ENCODE measurements at regions not wholly inside any gene's neighbourhood (a gene's known extent, or its start where the extent isn't known, plus 50 kb on each side); places are given as distances from the start of the nearest gene placed in this dataset.

- CTCF ChIA-PET: interaction anchor here (1.0 kb wide), 1 partner anchor 10 kb away, joined by 3 read pairs; no protein-coding TSS in a partner anchor
These were observed 133.8 kb upstream of the AKR1E2 start for GRCh38 chr10:4692206-4692605.

DNA sequence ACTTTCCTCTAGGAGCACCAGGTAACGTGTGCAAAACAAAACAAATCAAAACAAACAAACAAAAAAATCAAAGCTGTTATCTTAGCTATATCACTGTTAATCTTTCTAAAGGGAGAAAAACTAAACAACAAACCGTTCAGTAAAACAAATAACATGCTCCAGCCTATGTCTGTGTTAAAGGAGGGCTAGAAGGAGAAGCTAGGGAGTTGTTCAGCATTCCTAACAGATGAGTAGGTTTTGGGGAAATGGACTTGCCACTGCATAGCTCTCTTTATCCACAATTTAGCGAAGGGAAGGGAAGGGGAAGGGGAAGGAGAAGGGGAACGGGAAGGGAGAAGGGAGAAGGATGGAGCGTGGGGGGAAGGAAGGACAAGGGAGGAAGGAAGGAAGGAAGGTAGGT is 134.2 kb upstream of the AKR1E2 start:
- H3K27ac ChIP-seq (ENCODE audit: extremely low read depth, low read depth, low read length): no peak overlapping the region
- no peak overlapping the region for H3K4me3 ChIP-seq (ENCODE audit: low read depth, low read length)
- CTCF ChIA-PET: interaction anchor here (1.0 kb wide), 2 partner anchors 9 to 13 kb away, joined by 3 read pairs; no protein-coding TSS in a partner anchor
- POLR2A ChIA-PET: no interaction called here
- TF ChIP-seq ZFP3 (tag by site-specific recombination; IDR thresholded peaks at IDR 0.05; ENCODE audit: low read depth) (no peak), ZNF266 (tag by site-specific recombination; IDR thresholded peaks at IDR 0.05; ENCODE audit: low read depth) (no peak), ZNF561 (tag by site-specific recombination; IDR thresholded peaks at IDR 0.05; ENCODE audit: borderline replicate concordance) (no peak), ZNF701 (tag by site-specific recombination; IDR thresholded peaks at IDR 0.05) (no peak), ZNF175 (tag by site-specific recombination; IDR thresholded peaks at IDR 0.05) (no peak), OSR2 (tag by site-specific recombination; IDR thresholded peaks at IDR 0.05) (no peak), ZNF776 (tag by site-specific recombination; IDR thresholded peaks at IDR 0.05; ENCODE audit: borderline replicate concordance) (no peak), ZNF133 (tag by site-specific recombination; IDR thresholded peaks at IDR 0.05) (no peak), ZNF623 (tag by site-specific recombination; IDR thresholded peaks at IDR 0.05) (no peak), ZNF112 (tag by site-specific recombination; IDR thresholded peaks at IDR 0.05) (no peak), ZNF37A (tag by site-specific recombination; IDR thresholded peaks at IDR 0.05) (no peak)
- TF ChIP-seq, protein P1, sequence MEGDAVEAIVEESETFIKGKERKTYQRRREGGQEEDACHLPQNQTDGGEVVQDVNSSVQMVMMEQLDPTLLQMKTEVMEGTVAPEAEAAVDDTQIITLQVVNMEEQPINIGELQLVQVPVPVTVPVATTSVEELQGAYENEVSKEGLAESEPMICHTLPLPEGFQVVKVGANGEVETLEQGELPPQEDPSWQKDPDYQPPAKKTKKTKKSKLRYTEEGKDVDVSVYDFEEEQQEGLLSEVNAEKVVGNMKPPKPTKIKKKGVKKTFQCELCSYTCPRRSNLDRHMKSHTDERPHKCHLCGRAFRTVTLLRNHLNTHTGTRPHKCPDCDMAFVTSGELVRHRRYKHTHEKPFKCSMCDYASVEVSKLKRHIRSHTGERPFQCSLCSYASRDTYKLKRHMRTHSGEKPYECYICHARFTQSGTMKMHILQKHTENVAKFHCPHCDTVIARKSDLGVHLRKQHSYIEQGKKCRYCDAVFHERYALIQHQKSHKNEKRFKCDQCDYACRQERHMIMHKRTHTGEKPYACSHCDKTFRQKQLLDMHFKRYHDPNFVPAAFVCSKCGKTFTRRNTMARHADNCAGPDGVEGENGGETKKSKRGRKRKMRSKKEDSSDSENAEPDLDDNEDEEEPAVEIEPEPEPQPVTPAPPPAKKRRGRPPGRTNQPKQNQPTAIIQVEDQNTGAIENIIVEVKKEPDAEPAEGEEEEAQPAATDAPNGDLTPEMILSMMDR (tag by site-specific recombination; IDR thresholded peaks at IDR 0.05): no peak
- no peaks in the 10 kb centered on the region for H3K36me3 ChIP-seq (ENCODE audit: control insufficient read depth in 2 of 2, insufficient read depth in 1 of 2, low read length in 2 of 2)
- no peaks in the 10 kb centered on the region for H3K9me3 ChIP-seq (ENCODE audit: control insufficient read depth, insufficient read depth, low read depth, low read length)
- H3K4me1 ChIP-seq (ENCODE audit: control insufficient read depth, insufficient read depth, low read length): no peaks in the 10 kb centered on the region

More at GRCh38 chr10:4692206-4692605, 133.8 kb upstream of the AKR1E2 start:
- Histone ChIP-seq H3K36me3 (ENCODE audit: control insufficient read depth in 2 of 2, insufficient read depth in 1 of 2, low read length in 2 of 2) (no peaks in the 10 kb centered on the region), H3K27ac (ENCODE audit: extremely low read depth, low read depth, low read length) (no peak overlapping the region), H3K4me3 (ENCODE audit: low read depth, low read length) (no peak overlapping the region), H3K4me1 (ENCODE audit: control insufficient read depth, insufficient read depth, low read length) (no peaks in the 10 kb centered on the region), H3K9me3 (ENCODE audit: control insufficient read depth, insufficient read depth, low read depth, low read length) (no peaks in the 10 kb centered on the region)
- POLR2A ChIA-PET: no interaction called here
- TF ChIP-seq MZF1 (tag by site-specific recombination; IDR thresholded peaks at IDR 0.05; ENCODE audit: borderline replicate concordance) (no peak), ZBTB44 (tag by site-specific recombination; IDR thresholded peaks at IDR 0.05) (no peak), ZNF624 (tag by site-specific recombination; IDR thresholded peaks at IDR 0.05) (no peak), ZNF366 (tag by site-specific recombination; conservative IDR thresholded peaks at IDR 0.05) (no peak), KLF1 (tag by site-specific recombination; IDR thresholded peaks at IDR 0.05) (no peak), ZNF354C (tag by site-specific recombination; IDR thresholded peaks at IDR 0.05; ENCODE audit: borderline replicate concordance, low read depth) (no peak), ZNF223 (tag by site-specific recombination; IDR thresholded peaks at IDR 0.05) (no peak), ZNF239 (tag by site-specific recombination; IDR thresholded peaks at IDR 0.05) (no peak), BCL11A (tag by site-specific recombination; IDR thresholded peaks at IDR 0.05; ENCODE audit: low read depth) (no peak), GFI1B (tag by site-specific recombination; IDR thresholded peaks at IDR 0.05) (no peak), ZXDB (tag by site-specific recombination; IDR thresholded peaks at IDR 0.05) (no peak), KLF10 (tag by site-specific recombination; IDR thresholded peaks at IDR 0.05) (no peak), ZNF121 (tag by site-specific recombination; IDR thresholded peaks at IDR 0.05) (no peak), ZNF677 (tag by site-specific recombination; IDR thresholded peaks at IDR 0.05) (no peak), ZNF10 (tag by site-specific recombination; IDR thresholded peaks at IDR 0.05) (no peak), ZNF174 (tag by site-specific recombination; IDR thresholded peaks at IDR 0.05) (no peak), AEBP2 (tag by site-specific recombination; IDR thresholded peaks at IDR 0.05; ENCODE audit: borderline replicate concordance) (no peak)
